OCI-LY3 (cell line): ENCODE measurements at regions not wholly inside any gene's neighbourhood (a gene's known extent, or its start where the extent isn't known, plus 50 kb on each side); places are given as distances from the start of the nearest gene placed in this dataset.

ENCODE experiments used
- H2AFZ ChIP-seq: fragments of 200-600, 300-600 bp; shearing (Covaris generic); 2 replicates; pipeline ENCODE4 v1.6.0; 2014; ENCODE audit warnings: antibody characterized with exemption, low read depth, low read length
- H3K27ac ChIP-seq: fragments of 200-600, 300-600 bp; sonication (generic); 2 replicates; pipeline ENCODE4 v1.5.1; 2014; ENCODE audit warnings: mild to moderate bottlenecking, low read length, moderate library complexity, mixed read lengths
- H3K27me3 ChIP-seq: fragments of 200-600, 300-600 bp; sonication (generic); 2 replicates; pipeline ENCODE4 v1.6.1; 2014; ENCODE audit warnings: low read depth, low read length, mixed read lengths
- H3K36me3 ChIP-seq: fragments of 200-600, 300-600 bp; sonication (generic); replicated peaks from 2 replicates; pipeline ENCODE3; 2014; ENCODE audit warnings: low read depth, low read length, mixed read lengths
- H3K4me1 ChIP-seq: fragments of 300-600, 200-600 bp; sonication (generic); 2 replicates; pipeline ENCODE4 v1.6.1; 2014; ENCODE audit warnings: low read length, mixed read lengths
- H3K4me2 ChIP-seq: fragments of 200-600, 300-600 bp; sonication (generic); 2 replicates; pipeline ENCODE4 v1.6.1; 2014; ENCODE audit warnings: low read length, mixed read lengths
- H3K4me3 ChIP-seq: fragments of 300-600, 200-600 bp; sonication (generic); 2 replicates; pipeline ENCODE4 v1.5.1; 2014; ENCODE audit warnings: antibody characterized with exemption, mild to moderate bottlenecking, low read length, moderate library complexity
- H3K79me2 ChIP-seq: fragments of 300-600, 200-600 bp; shearing (Covaris generic); 2 replicates; pipeline ENCODE4 v1.6.1; 2014; ENCODE audit warnings: mild to moderate bottlenecking, low read length, mixed read lengths
- H3K9ac ChIP-seq: fragments of 300-600, 200-600 bp; shearing (Covaris generic); 2 replicates; pipeline ENCODE4 v1.6.0; 2014; ENCODE audit warnings: mild to moderate bottlenecking, low read length, moderate library complexity
- H3K9me3 ChIP-seq: fragments of 200-600, 300-600 bp; shearing (Covaris generic); 2 replicates; pipeline ENCODE4 v1.6.1; 2014; ENCODE audit warnings: low read length, mixed read lengths; ENCODE audit not compliant: insufficient read depth
- H4K20me1 ChIP-seq: fragments of 200-600, 300-600 bp; sonication (generic); 2 replicates; pipeline ENCODE4 v1.6.1; 2016; ENCODE audit warnings: low read length, mixed read lengths; ENCODE audit not compliant: insufficient read depth
- CTCF ChIP-seq: fragments of 200-600, 300-600 bp; sonication (generic); IDR thresholded peaks from 2 replicates; pipeline ENCODE4 v1.5.1; 2014; ENCODE audit warnings: antibody characterized with exemption, low read length, low read depth
- EZH2phosphoT487 ChIP-seq: fragments of 200-600 bp; shearing (Covaris generic); IDR thresholded peaks from 2 replicates; pipeline ENCODE4 v1.6.1; 2018; ENCODE audit warnings: antibody characterized with exemption, mixed run types, low read depth

DNA sequence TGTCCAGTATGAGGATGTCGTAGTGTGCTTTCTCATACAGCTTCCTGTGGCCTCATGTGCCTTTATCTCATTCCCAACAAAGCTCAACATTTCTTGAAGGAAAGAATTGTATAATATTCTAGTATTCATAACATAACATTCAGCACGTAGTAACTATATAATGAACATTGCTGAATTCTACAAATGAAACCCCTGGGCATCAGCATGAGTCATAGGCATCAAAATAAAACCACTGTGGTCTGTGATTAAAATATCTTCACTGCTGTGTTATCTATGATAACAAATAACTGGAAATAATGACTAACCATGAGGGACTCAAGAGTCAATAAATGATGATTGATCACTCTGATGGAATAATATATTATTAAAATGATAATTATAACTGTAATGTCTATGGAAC is 255.2 kb downstream of the EMP1 start:
- Histone ChIP-seq H3K79me2 (no peaks in the 10 kb centered on the region), H4K20me1 (no peaks in the 10 kb centered on the region), H3K4me2 (no peak overlapping the region)

GRCh38 chr12:13450231-13451080 is 253.9 kb downstream of the EMP1 start:
- no peaks in the 10 kb centered on the region for H4K20me1 ChIP-seq
- no peak overlapping the region for H2AFZ ChIP-seq
- no peaks in the 10 kb centered on the region for H3K4me1 ChIP-seq
- no peak overlapping the region for H3K4me3 ChIP-seq
- peaks cover 43% of the 10 kb centered on the region for H3K27me3 ChIP-seq
- no peak overlapping the region for H3K9ac ChIP-seq
- H3K27ac ChIP-seq = no peak overlapping the region
- H3K36me3 ChIP-seq = no peaks in the 10 kb centered on the region
- no peak overlapping the region for H3K4me2 ChIP-seq
- H3K9me3 ChIP-seq = no peaks in the 10 kb centered on the region
- TF ChIP-seq CTCF (no peak), EZH2phosphoT487 (no peak)
- H3K79me2 ChIP-seq = no peaks in the 10 kb centered on the region

More for the DNA sequence above, 255.2 kb downstream of the EMP1 start:
- no peak for TF ChIP-seq EZH2phosphoT487
- no peak for TF ChIP-seq CTCF
- Histone ChIP-seq H3K27ac (no peak overlapping the region), H3K36me3 (no peaks in the 10 kb centered on the region), H2AFZ (no peak overlapping the region), H3K27me3 (peaks cover 51% of the 10 kb centered on the region), H3K9me3 (no peaks in the 10 kb centered on the region), H3K4me3 (no peak overlapping the region), H3K9ac (no peak overlapping the region), H3K4me1 (no peaks in the 10 kb centered on the region)

- TF ChIP-seq CTCF = no peak
- TF ChIP-seq EZH2phosphoT487 = no peak
- Histone ChIP-seq H2AFZ (no peak overlapping the region), H3K79me2 (no peaks in the 10 kb centered on the region), H3K4me2 (no peak overlapping the region; the same call in 1 of the 2 replicates), H3K4me1 (peaks cover 13% of the 10 kb centered on the region), H3K9me3 (no peaks in the 10 kb centered on the region), H4K20me1 (no peaks in the 10 kb centered on the region), H3K36me3 (no peaks in the 10 kb centered on the region), H3K27me3 (peaks cover 19% of the 10 kb centered on the region), H3K27ac (no peak overlapping the region), H3K4me3 (no peak overlapping the region), H3K9ac (no peak overlapping the region)
Observed at GRCh38 chr12:13444076-13444475, 247.6 kb downstream of the EMP1 start.

DNA sequence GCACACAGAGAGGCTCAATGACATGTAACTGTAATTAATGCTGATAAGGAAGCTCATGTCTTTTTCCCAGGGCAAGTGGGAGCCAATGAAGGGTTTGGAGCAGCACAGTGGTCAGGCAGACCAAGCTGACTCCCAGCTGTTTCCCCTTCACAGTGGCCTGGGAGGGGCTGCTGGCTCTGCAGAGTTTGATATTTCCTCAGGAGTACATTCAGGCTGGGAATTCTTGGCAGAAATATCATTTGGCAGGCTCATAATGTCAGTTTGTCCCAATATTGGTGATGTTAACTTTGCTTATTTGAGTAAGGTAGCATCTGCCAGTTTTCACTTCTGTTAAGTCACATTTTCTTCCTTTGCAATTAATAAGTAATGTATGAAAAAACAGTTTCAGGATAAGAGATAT is 247.0 kb downstream of the EMP1 start:
- H2AFZ ChIP-seq = no peak overlapping the region
- H3K79me2 ChIP-seq = no peaks in the 10 kb centered on the region
- H4K20me1 ChIP-seq = no peaks in the 10 kb centered on the region
- TF ChIP-seq EZH2phosphoT487 (no peak), CTCF (no peak)
- no peaks in the 10 kb centered on the region for H3K36me3 ChIP-seq
- H3K4me1 ChIP-seq = peaks cover 13% of the 10 kb centered on the region
- no peak overlapping the region for H3K9ac ChIP-seq
- H3K27me3 ChIP-seq = peaks cover 15% of the 10 kb centered on the region
- no peak overlapping the region for H3K4me2 ChIP-seq
- no peak overlapping the region for H3K4me3 ChIP-seq
- H3K9me3 ChIP-seq = no peaks in the 10 kb centered on the region
- no peak overlapping the region for H3K27ac ChIP-seq
